ENCODE measurements at regions not wholly inside any gene's neighbourhood (a gene's known extent, or its start where the extent isn't known, plus 50 kb on each side); places are given as distances from the start of the nearest gene placed in this dataset.
"Not testable (repeated sequence)": the region's sequence is repeated elsewhere in the genome, so short reads cannot be mapped to it uniquely, and the experiment has no call there.

GRCh38 chr9:24817756-24818155 is 272.1 kb upstream of the IZUMO3 start:
- no peak for DNase-seq (ENCODE audit: extremely low spot score, unreplicated experiment)
- no peaks in the 10 kb centered on the region for H3K9me3 Mint-ChIP-seq (ENCODE audit: unreplicated experiment)
- H3K4me3 Mint-ChIP-seq (ENCODE audit: unreplicated experiment) = no peak overlapping the region
- H3K27me3 Mint-ChIP-seq (ENCODE audit: unreplicated experiment) = no peaks in the 10 kb centered on the region
- H3K4me1 Mint-ChIP-seq (ENCODE audit: unreplicated experiment) = no peaks in the 10 kb centered on the region
- TF ChIP-seq CTCF (IDR thresholded peaks at IDR 0.05) = no peak
- no peak overlapping the region for H3K27ac Mint-ChIP-seq (ENCODE audit: unreplicated experiment)
- H3K36me3 Mint-ChIP-seq (ENCODE audit: unreplicated experiment) = no peaks in the 10 kb centered on the region

GRCh38 chr9:24816006-24816405 is 270.3 kb upstream of the IZUMO3 start:
- H3K27me3 Mint-ChIP-seq (ENCODE audit: unreplicated experiment) = no peaks in the 10 kb centered on the region
- no peak for TF ChIP-seq CTCF (IDR thresholded peaks at IDR 0.05)
- DNase-seq (ENCODE audit: extremely low spot score, unreplicated experiment) = no peak
- no peaks in the 10 kb centered on the region for H3K9me3 Mint-ChIP-seq (ENCODE audit: unreplicated experiment)
- H3K4me1 Mint-ChIP-seq (ENCODE audit: unreplicated experiment) = no peaks in the 10 kb centered on the region
- no peak overlapping the region for H3K4me3 Mint-ChIP-seq (ENCODE audit: unreplicated experiment)
- H3K36me3 Mint-ChIP-seq (ENCODE audit: unreplicated experiment) = no peaks in the 10 kb centered on the region
- no peak overlapping the region for H3K27ac Mint-ChIP-seq (ENCODE audit: unreplicated experiment)

- H3K9me3 Mint-ChIP-seq (ENCODE audit: unreplicated experiment) = peaks cover 3% of the 10 kb centered on the region
- H3K27ac Mint-ChIP-seq (ENCODE audit: unreplicated experiment) = no peak overlapping the region
- H3K27me3 Mint-ChIP-seq (ENCODE audit: unreplicated experiment) = no peaks in the 10 kb centered on the region
- no peaks in the 10 kb centered on the region for H3K4me1 Mint-ChIP-seq (ENCODE audit: unreplicated experiment)
- TF ChIP-seq CTCF (IDR thresholded peaks at IDR 0.05) = no peak
- H3K4me3 Mint-ChIP-seq (ENCODE audit: unreplicated experiment) = no peak overlapping the region
- DNase-seq (ENCODE audit: extremely low spot score, unreplicated experiment) = no peak
- no peaks in the 10 kb centered on the region for H3K36me3 Mint-ChIP-seq (ENCODE audit: unreplicated experiment)
Measured at GRCh38 chr9:24801344-24801743, 255.6 kb upstream of the IZUMO3 start.

GRCh38 chr9:24793787-24794186 is 248.1 kb upstream of the IZUMO3 start:
- Mint-ChIP-seq H3K27me3 (ENCODE audit: unreplicated experiment) (no peaks in the 10 kb centered on the region), H3K36me3 (ENCODE audit: unreplicated experiment) (no peaks in the 10 kb centered on the region), H3K27ac (ENCODE audit: unreplicated experiment) (no peak overlapping the region), H3K4me3 (ENCODE audit: unreplicated experiment) (no peak overlapping the region), H3K9me3 (ENCODE audit: unreplicated experiment) (peaks cover 22% of the 10 kb centered on the region), H3K4me1 (ENCODE audit: unreplicated experiment) (no peaks in the 10 kb centered on the region)
- no peak for DNase-seq (ENCODE audit: extremely low spot score, unreplicated experiment)
- TF ChIP-seq CTCF (IDR thresholded peaks at IDR 0.05) = no peak

- no peak for TF ChIP-seq CTCF (IDR thresholded peaks at IDR 0.05)
- Mint-ChIP-seq H3K4me1 (ENCODE audit: unreplicated experiment) (no peaks in the 10 kb centered on the region), H3K27ac (ENCODE audit: unreplicated experiment) (no peak overlapping the region), H3K27me3 (ENCODE audit: unreplicated experiment) (no peaks in the 10 kb centered on the region), H3K36me3 (ENCODE audit: unreplicated experiment) (no peaks in the 10 kb centered on the region), H3K9me3 (ENCODE audit: unreplicated experiment) (peaks cover 51% of the 10 kb centered on the region), H3K4me3 (ENCODE audit: unreplicated experiment) (no peak overlapping the region)
- no peak for DNase-seq (ENCODE audit: extremely low spot score, unreplicated experiment)
Measured at GRCh38 chr9:24776226-24776625, 230.5 kb upstream of the IZUMO3 start.

GRCh38 chr9:24774199-24774598 is 228.5 kb upstream of the IZUMO3 start:
- not testable (repeated sequence) for H3K4me1 Mint-ChIP-seq (ENCODE audit: unreplicated experiment); DNase-seq (ENCODE audit: extremely low spot score, unreplicated experiment); H3K4me3 Mint-ChIP-seq (ENCODE audit: unreplicated experiment); H3K36me3 Mint-ChIP-seq (ENCODE audit: unreplicated experiment); H3K27me3 Mint-ChIP-seq (ENCODE audit: unreplicated experiment); H3K27ac Mint-ChIP-seq (ENCODE audit: unreplicated experiment)
- H3K9me3 Mint-ChIP-seq (ENCODE audit: unreplicated experiment) = peaks cover 60% of the 10 kb centered on the region

All from osteocyte (in vitro differentiated cells).